Esophagus (tissue), 2 donors: ENCODE measurements at regions not wholly inside any gene's neighbourhood (a gene's known extent, or its start where the extent isn't known, plus 50 kb on each side); places are given as distances from the start of the nearest gene placed in this dataset.

Experiments used
- H3K27ac ChIP-seq, 2 donors: one replicate each; pipeline ENCODE4 v1.5.1; 2013; ENCODE audit warnings: low read depth in 2 of 2, mild to moderate bottlenecking in 2 of 2, inconsistent platforms in 1 of 2, low read length in 1 of 2, moderate library complexity in 1 of 2
- H3K27me3 ChIP-seq, 2 donors: one replicate each; pipeline ENCODE4 v1.6.1; 2013; ENCODE audit warnings: low read length in 2 of 2, control low read depth in 1 of 2, mild to moderate bottlenecking in 1 of 2; ENCODE audit not compliant: insufficient read depth in 2 of 2, control insufficient read depth in 1 of 2
- H3K36me3 ChIP-seq, 2 donors: one replicate each; pipeline ENCODE4 v1.6.1; 2013; ENCODE audit warnings: low read length in 1 of 2; ENCODE audit not compliant: control insufficient read depth in 2 of 2, insufficient read depth in 2 of 2
- H3K4me1 ChIP-seq, 2 donors: one replicate each; pipeline ENCODE4 v1.6.1; 2013; ENCODE audit warnings: low read length in 1 of 2; ENCODE audit not compliant: control insufficient read depth in 2 of 2, insufficient read depth in 2 of 2
- H3K4me3 ChIP-seq, 2 donors: one replicate each; pipeline ENCODE4 v1.5.1; 2013; ENCODE audit warnings: low read length in 2 of 2, mild to moderate bottlenecking in 2 of 2, low read depth in 1 of 2, moderate library complexity in 1 of 2
- H3K9me3 ChIP-seq, 2 donors: one replicate each; pipeline ENCODE4 v1.6.1; 2013; ENCODE audit warnings: mild to moderate bottlenecking in 2 of 2, low read depth in 1 of 2, low read length in 1 of 2, moderate library complexity in 1 of 2; ENCODE audit not compliant: control insufficient read depth in 2 of 2, insufficient read depth in 1 of 2
- WGBS, 2 donors: extraction: QIAGEN DNeasy Blood & Tissue Kit; methylation state at CpG; one replicate each; pipeline ENCODE4 v1.1.7; 2013; 5-methylcytosine and 5-hydroxymethylcytosine counted together
- donor health status: healthy with polysubstance abuse.
- donor health status: Bipolar disorder and iron deficiency.

DNA sequence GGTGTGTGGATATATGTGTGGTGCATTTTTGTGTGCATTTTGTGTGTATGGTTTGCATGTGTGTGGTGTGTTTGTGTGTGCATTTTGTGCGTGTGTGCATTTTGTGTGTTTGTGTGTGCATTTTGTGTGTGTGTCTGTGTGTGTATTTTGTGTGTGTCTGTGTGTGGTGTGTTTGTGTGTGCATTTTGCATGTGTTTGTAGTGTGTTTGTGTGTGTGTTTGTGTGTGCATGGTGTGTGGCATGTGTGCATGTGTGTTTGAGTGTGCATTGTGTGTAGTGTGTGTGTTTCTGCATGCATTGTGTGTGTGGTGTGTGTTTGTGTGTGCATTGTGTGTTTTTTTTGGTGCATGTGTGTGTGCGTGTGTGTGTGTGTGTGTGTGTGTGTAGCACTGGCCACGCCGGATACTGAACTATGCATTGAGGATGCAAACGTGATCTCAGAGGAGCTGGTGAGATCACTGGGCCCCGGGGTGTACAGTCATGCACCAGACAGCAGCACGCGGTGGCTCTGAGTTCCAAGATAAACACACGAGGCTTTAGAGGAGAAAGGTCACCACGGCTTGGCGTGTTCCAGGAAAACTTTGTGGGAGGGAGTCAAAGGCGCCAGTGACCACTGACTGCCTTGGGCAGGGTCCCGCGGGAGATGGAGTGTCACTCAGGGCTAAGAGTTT, 106.6 kb upstream of the SHH start:
- no peaks in the 10 kb centered on the region for H3K9me3 ChIP-seq
- H3K27me3 ChIP-seq, result no peaks in the 10 kb centered on the region
- no peak overlapping the region for H3K27ac ChIP-seq
- H3K36me3 ChIP-seq, result no peaks in the 10 kb centered on the region
- H3K4me3 ChIP-seq, result no peak overlapping the region
- H3K4me1 ChIP-seq, result peaks cover 3 to 21% of the 10 kb centered on the region in 2 donors
- 27 to 32% methylated on average over 14 of the region's 14 CpGs for WGBS, 2 donors

- WGBS, 2 donors, result 48 to 60% methylated on average over 9 of the region's 9 CpGs
These were observed 105.7 kb upstream of the SHH start for GRCh38 chr7:155917836-155918430.

GRCh38 chr7:155916926-155917655, 104.8 kb upstream of the SHH start:
- Histone ChIP-seq H3K4me1 (peaks cover 3 to 18% of the 10 kb centered on the region in 2 donors), H3K27ac (no peak overlapping the region), H3K4me3 (no peak overlapping the region), H3K9me3 (no peaks in the 10 kb centered on the region), H3K36me3 (no peaks in the 10 kb centered on the region), H3K27me3 (no peaks in the 10 kb centered on the region)
- 61 to 74% methylated on average over 12 of the region's 12 CpGs for WGBS, 2 donors

More at GRCh38 chr7:155917836-155918430, 105.7 kb upstream of the SHH start:
- H3K9me3 ChIP-seq, result no peaks in the 10 kb centered on the region
- no peaks in the 10 kb centered on the region for H3K36me3 ChIP-seq
- H3K27ac ChIP-seq, result no peak overlapping the region
- peaks cover 3 to 21% of the 10 kb centered on the region in 2 donors for H3K4me1 ChIP-seq
- H3K4me3 ChIP-seq, result no peak overlapping the region
- H3K27me3 ChIP-seq, result no peaks in the 10 kb centered on the region

DNA sequence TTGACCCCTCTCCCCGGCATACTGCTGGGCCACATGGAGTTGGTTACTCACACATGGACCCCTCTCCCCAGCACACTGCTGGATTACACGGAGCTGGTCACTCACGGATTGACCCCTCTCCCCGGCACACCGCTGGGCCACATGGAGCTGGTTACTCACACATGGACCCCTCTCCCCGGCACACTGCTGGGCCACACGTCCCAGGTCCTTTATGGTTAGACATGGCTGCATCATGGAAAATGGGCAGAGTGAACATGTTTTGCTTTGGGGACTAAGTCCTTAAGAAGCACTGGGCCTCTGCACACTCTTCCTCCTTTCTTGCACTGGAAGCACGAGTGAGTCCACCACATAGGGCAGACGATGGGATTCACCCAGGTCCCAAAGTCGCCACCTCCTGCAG, 102.1 kb upstream of the SHH start:
- 76 to 83% methylated on average over 10 of the region's 10 CpGs for WGBS, 2 donors
- no peaks in the 10 kb centered on the region for H3K36me3 ChIP-seq
- H3K4me1 ChIP-seq, result peaks cover 0 to 9% of the 10 kb centered on the region in 2 donors
- H3K9me3 ChIP-seq, result peaks cover 0 to 3% of the 10 kb centered on the region in 2 donors
- H3K27me3 ChIP-seq, result no peaks in the 10 kb centered on the region
- no peak overlapping the region for H3K27ac ChIP-seq
- H3K4me3 ChIP-seq, result no peak overlapping the region

DNA sequence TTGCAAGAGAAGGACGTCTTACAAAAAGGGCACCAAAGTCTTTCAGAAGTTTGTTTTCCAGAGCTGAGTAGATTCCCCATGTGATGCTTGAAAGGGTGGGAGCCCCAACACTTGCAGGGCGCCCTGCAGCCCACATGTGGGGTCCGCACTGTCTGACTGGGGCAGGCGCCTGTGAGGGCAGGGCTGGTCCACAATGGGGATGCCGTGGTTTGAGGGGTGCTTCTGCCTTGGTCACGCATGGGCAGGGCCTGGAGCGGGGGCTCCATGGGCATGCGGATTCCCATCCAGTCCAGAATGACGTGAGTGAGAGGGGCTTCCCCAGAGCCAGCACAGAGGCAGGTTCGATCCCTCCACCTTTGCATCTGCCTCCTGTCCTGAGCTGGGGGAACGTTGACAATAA, 101.5 kb upstream of the SHH start:
- no peaks in the 10 kb centered on the region for H3K27me3 ChIP-seq
- no peak overlapping the region for H3K4me3 ChIP-seq
- peaks cover 0 to 3% of the 10 kb centered on the region in 2 donors for H3K4me1 ChIP-seq
- no peaks in the 10 kb centered on the region for H3K36me3 ChIP-seq
- H3K27ac ChIP-seq, result no peak overlapping the region
- peaks cover 0 to 3% of the 10 kb centered on the region in 2 donors for H3K9me3 ChIP-seq
- WGBS, 2 donors, result 86% methylated on average over 11 of the region's 11 CpGs

DNA sequence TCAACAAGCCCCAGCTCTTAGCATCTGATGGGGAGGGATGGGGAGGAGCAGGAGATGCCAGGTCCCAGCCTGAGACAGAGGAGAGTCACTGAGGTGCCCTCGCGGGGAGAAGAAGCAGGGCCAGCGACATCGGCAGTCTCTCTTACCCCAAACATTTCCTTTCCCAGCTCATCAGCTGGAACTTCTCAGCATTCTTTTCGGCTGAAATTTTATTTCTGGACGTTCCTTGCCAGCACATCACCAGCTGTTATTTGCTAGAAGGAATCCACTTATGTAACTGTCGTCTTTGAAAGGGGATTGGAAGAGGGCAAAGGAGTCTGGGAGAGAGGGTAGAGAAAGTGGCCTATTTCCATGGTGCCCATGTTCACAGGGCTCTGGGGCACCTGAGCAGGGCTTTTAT, 101.0 kb upstream of the SHH start:
- Histone ChIP-seq H3K36me3 (no peaks in the 10 kb centered on the region), H3K4me3 (no peak overlapping the region), H3K4me1 (peaks cover 0 to 2% of the 10 kb centered on the region in 2 donors), H3K9me3 (peaks cover 0 to 5% of the 10 kb centered on the region in 2 donors), H3K27ac (no peak overlapping the region), H3K27me3 (no peaks in the 10 kb centered on the region)
- WGBS, 2 donors, result 42 to 52% methylated on average over 7 of the region's 7 CpGs

GRCh38 chr7:155911471-155912105, 99.3 kb upstream of the SHH start:
- WGBS, 2 donors, result 79 to 81% methylated on average over 7 to 8 of the region's 8 CpGs

GRCh38 chr7:155908385-155908784, 96.1 kb upstream of the SHH start:
- 76 to 78% methylated on average over 9 of the region's 9 CpGs for WGBS, 2 donors
- no peaks in the 10 kb centered on the region for H3K4me1 ChIP-seq
- no peaks in the 10 kb centered on the region for H3K36me3 ChIP-seq
- H3K27ac ChIP-seq, result no peak overlapping the region
- H3K4me3 ChIP-seq, result no peak overlapping the region
- no peaks in the 10 kb centered on the region for H3K27me3 ChIP-seq
- peaks cover 0 to 10% of the 10 kb centered on the region in 2 donors for H3K9me3 ChIP-seq

More at GRCh38 chr7:155911471-155912105, 99.3 kb upstream of the SHH start:
- Histone ChIP-seq H3K4me1 (no peaks in the 10 kb centered on the region), H3K27me3 (no peaks in the 10 kb centered on the region), H3K9me3 (peaks cover 0 to 5% of the 10 kb centered on the region in 2 donors), H3K27ac (no peak overlapping the region), H3K36me3 (no peaks in the 10 kb centered on the region), H3K4me3 (no peak overlapping the region)

- Histone ChIP-seq H3K36me3 (no peaks in the 10 kb centered on the region), H3K9me3 (peaks cover 0 to 10% of the 10 kb centered on the region in 2 donors), H3K4me1 (no peaks in the 10 kb centered on the region), H3K27ac (no peak overlapping the region), H3K27me3 (no peaks in the 10 kb centered on the region), H3K4me3 (no peak overlapping the region)
- WGBS, 2 donors, result 36 to 49% methylated on average over 8 of the region's 8 CpGs
These were observed 95.4 kb upstream of the SHH start for GRCh38 chr7:155907450-155908200.
